CD14-positive monocyte (primary cell): ENCODE measurements at regions not wholly inside any gene's neighbourhood (a gene's known extent, or its start where the extent isn't known, plus 50 kb on each side); places are given as distances from the start of the nearest gene placed in this dataset.

Experiments
- DNase-seq, 3 donors: peaks; one replicate each; pipeline ENCODE4 v3.0.0-alpha.2; 2011 to 2022
- H2AFZ ChIP-seq: 2 replicates; pipeline ENCODE4 v1.6.0; 2012; ENCODE audit warnings: mild to moderate bottlenecking, low read depth, low read length, inconsistent platforms; ENCODE audit not compliant: insufficient read depth, poor library complexity, severe bottlenecking
- H3K27ac ChIP-seq, 2 donors: 1 replicate in 1 of 2; 2 replicates in 1 of 2; pipeline ENCODE4 v1.5.1; 2012 to 2013; ENCODE audit warnings: low read length in 2 of 2, control low read depth in 1 of 2, inconsistent platforms in 1 of 2, low read depth in 1 of 2, mild to moderate bottlenecking in 1 of 2
- H3K27me3 ChIP-seq, 2 donors: one replicate each; pipeline versions ENCODE4 v1.6.0 to v1.6.1; 2011 to 2013; ENCODE audit warnings: low read length in 2 of 2; ENCODE audit not compliant: control insufficient read depth in 2 of 2, insufficient read depth in 2 of 2
- H3K36me3 ChIP-seq, 2 donors: replicated peaks in 1 of 2; 1 replicate in 1 of 2; 2 replicates in 1 of 2; pipeline versions ENCODE4 v1.5.1 to v1.6.1; 2012 to 2013; ENCODE audit warnings: low read length in 2 of 2, control low read depth in 1 of 2, inconsistent platforms in 1 of 2, mild to moderate bottlenecking in 1 of 2; ENCODE audit not compliant: insufficient read depth in 2 of 2, control insufficient read depth in 1 of 2
- H3K4me1 ChIP-seq, 2 donors: 1 replicate in 1 of 2; 2 replicates in 1 of 2; pipeline versions ENCODE4 v1.5.1 to v1.6.1; 2012 to 2013; ENCODE audit warnings: low read length in 2 of 2, control low read depth in 1 of 2, inconsistent platforms in 1 of 2, mild to moderate bottlenecking in 1 of 2, moderate library complexity in 1 of 2; ENCODE audit not compliant: insufficient read depth in 2 of 2, control insufficient read depth in 1 of 2
- H3K4me2 ChIP-seq: replicated peaks from 2 replicates; pipeline ENCODE3; 2012; ENCODE audit warnings: low read length, moderate library complexity, mild to moderate bottlenecking; ENCODE audit not compliant: poor library complexity, severe bottlenecking; ENCODE audit errors: extremely low read depth
- H3K4me3 ChIP-seq, 3 experiments: fragments of 200-600 bp in 1 of 3; sonication (generic) in 1 of 3; replicated peaks in 1 of 3; 1 replicate in 2 of 3; 2 replicates in 1 of 3; pipeline ENCODE4 v1.5.1; 2011 to 2013; ENCODE audit warnings: low read length in 3 of 3, mild to moderate bottlenecking in 3 of 3, control low read depth in 2 of 3, low read depth in 2 of 3, inconsistent platforms in 1 of 3, moderate library complexity in 1 of 3
- H3K79me2 ChIP-seq: 2 replicates; pipeline ENCODE4 v1.6.0; 2012; ENCODE audit warnings: mild to moderate bottlenecking, control low read depth, inconsistent platforms, low read length, moderate library complexity; ENCODE audit not compliant: insufficient read depth
- H3K9ac ChIP-seq: 2 replicates; pipeline ENCODE4 v1.6.0; 2017; ENCODE audit warnings: low read length, mild to moderate bottlenecking; ENCODE audit not compliant: insufficient read depth, poor library complexity, severe bottlenecking
- H3K9me3 ChIP-seq, 2 donors: replicated peaks in 1 of 2; 1 replicate in 1 of 2; 2 replicates in 1 of 2; pipeline versions ENCODE4 v1.5.1 to v1.6.1; 2012 to 2013; ENCODE audit warnings: low read length in 2 of 2, control low read depth in 1 of 2; ENCODE audit not compliant: control insufficient read depth in 1 of 2, insufficient read depth in 1 of 2
- H4K20me1 ChIP-seq: 2 replicates; pipeline ENCODE4 v1.6.0; 2012; ENCODE audit warnings: mild to moderate bottlenecking, low read length, control low read depth, moderate library complexity; ENCODE audit not compliant: insufficient read depth
- H3K27ac Mint-ChIP-seq, 7 donors: one replicate each; pipeline ENCODE4 v1.8.0; 2020; ENCODE audit warnings: mild to moderate bottlenecking in 7 of 7, mixed read lengths in 7 of 7, moderate library complexity in 6 of 7, inconsistent platforms in 2 of 7
- H3K27me3 Mint-ChIP-seq, 3 donors: one replicate each; pipeline ENCODE4 v1.8.0; 2021 to 2022; ENCODE audit warnings: low read depth in 3 of 3, mild to moderate bottlenecking in 3 of 3, mixed read lengths in 3 of 3, moderate library complexity in 3 of 3, inconsistent platforms in 1 of 3
- H3K36me3 Mint-ChIP-seq, 2 donors: one replicate each; pipeline ENCODE4 v1.8.0; 2020; ENCODE audit warnings: mixed read lengths in 2 of 2, inconsistent platforms in 1 of 2, mild to moderate bottlenecking in 1 of 2
- H3K4me1 Mint-ChIP-seq: one replicate; pipeline ENCODE4 v1.8.0; 2020; ENCODE audit warnings: mild to moderate bottlenecking, mixed read lengths
- H3K4me3 Mint-ChIP-seq, 2 donors: one replicate each; pipeline ENCODE4 v1.8.0; 2020; ENCODE audit warnings: mild to moderate bottlenecking in 2 of 2, mixed read lengths in 2 of 2, moderate library complexity in 1 of 2
- H3K9me3 Mint-ChIP-seq, 7 donors: one replicate each; pipeline ENCODE4 v1.8.0; 2020 to 2022; ENCODE audit warnings: mixed read lengths in 7 of 7, mild to moderate bottlenecking in 6 of 7, moderate library complexity in 6 of 7, inconsistent platforms in 2 of 7
- CTCF ChIP-seq: fragments of 200-600 bp; IDR thresholded peaks from one replicate; pipeline ENCODE4 v1.8.0; 2022; ENCODE audit warnings: antibody characterized with exemption, mild to moderate bottlenecking
- WGBS: methylation state at CpG from one replicate; pipeline ENCODE4 v1.1.5; 2013; ENCODE audit warnings: missing lambda C conversion rate; ENCODE audit not compliant: insufficient coverage; 5-methylcytosine and 5-hydroxymethylcytosine counted together
- intact Hi-C, 2 donors: fragments of 100-400 bp; cut with micrococcal nuclease; formaldehyde crosslinking; loops; one replicate each; pipeline versions ENCODE4 v1.15.0 to v1.15.1; 2023

GRCh38 chr2:23124214-23124750 is 260.7 kb upstream of the KLHL29 start:
- no peaks in the 10 kb centered on the region for H3K36me3 ChIP-seq
- no peaks in the 10 kb centered on the region for H4K20me1 ChIP-seq
- Mint-ChIP-seq H3K27ac (no peak overlapping the region), H3K4me1 (no peaks in the 10 kb centered on the region), H3K36me3 (no peaks in the 10 kb centered on the region), H3K4me3 (no peak overlapping the region), H3K27me3 (peaks cover 0 to 4% (median 0%) of the 10 kb centered on the region in 3 donors), H3K9me3 (peaks cover 3 to 12% (median 9%) of the 10 kb centered on the region in 7 donors)
- H3K27me3 ChIP-seq: no peaks in the 10 kb centered on the region
- no peak for DNase-seq
- no peaks in the 10 kb centered on the region for H3K4me1 ChIP-seq
- intact Hi-C loops: no loop called here
- H3K4me3 ChIP-seq: no peak overlapping the region
- no peak for TF ChIP-seq CTCF
- WGBS: 94% methylated on average over 6 of the region's 7 CpGs
- H3K9me3 ChIP-seq: peaks cover 8 to 14% of the 10 kb centered on the region in 2 donors
- no peaks in the 10 kb centered on the region for H3K79me2 ChIP-seq
- H3K27ac ChIP-seq: no peak overlapping the region
- H2AFZ ChIP-seq: no peak overlapping the region
- H3K9ac ChIP-seq: no peak overlapping the region
- H3K4me2 ChIP-seq: no peak overlapping the region

- WGBS: 43% methylated on average over 2 of the region's 4 CpGs
- H3K4me1 ChIP-seq: no peaks in the 10 kb centered on the region
- DNase-seq: no peak
- H3K27me3 Mint-ChIP-seq: peaks cover 0 to 3% (median 1%) of the 10 kb centered on the region in 3 donors
- no peaks in the 10 kb centered on the region for H3K4me1 Mint-ChIP-seq
- TF ChIP-seq CTCF: no peak
- no peak overlapping the region for H3K4me3 Mint-ChIP-seq
- no peak overlapping the region for H3K9ac ChIP-seq
- no peaks in the 10 kb centered on the region for H4K20me1 ChIP-seq
- no peaks in the 10 kb centered on the region for H3K27me3 ChIP-seq
- no peak overlapping the region for H2AFZ ChIP-seq
- H3K4me3 ChIP-seq: no peak overlapping the region
- H3K27ac Mint-ChIP-seq: no peak overlapping the region
- H3K36me3 ChIP-seq: no peaks in the 10 kb centered on the region
- peaks cover 8 to 28% of the 10 kb centered on the region in 2 donors for H3K9me3 ChIP-seq
- no peaks in the 10 kb centered on the region for H3K79me2 ChIP-seq
- no peak overlapping the region for H3K4me2 ChIP-seq
- peaks cover 7 to 18% (median 14%) of the 10 kb centered on the region in 7 donors for H3K9me3 Mint-ChIP-seq
- intact Hi-C loops: no loop called here
- no peak overlapping the region for H3K27ac ChIP-seq
- no peaks in the 10 kb centered on the region for H3K36me3 Mint-ChIP-seq
These were observed 257.5 kb upstream of the KLHL29 start for GRCh38 chr2:23127465-23127864.
